H1 (cell line): ENCODE measurements at regions not wholly inside any gene's neighbourhood (a gene's known extent, or its start where the extent isn't known, plus 50 kb on each side); places are given as distances from the start of the nearest gene placed in this dataset.

Experiments used
- CTCF ChIA-PET: fragments of 300-600 bp; sonication (Branson Sonifier 250); formaldehyde crosslinking; loops from one replicate; lab custom pipeline; 2021; ENCODE audit not compliant: partially characterized antibody; lab: Charles Lee
- POLR2A ChIA-PET: fragments of 300-600 bp; sonication (Branson Sonifier 250); formaldehyde crosslinking; loops from one replicate; lab custom pipeline; 2021; ENCODE audit warnings: inconsistent platforms; ENCODE audit not compliant: partially characterized antibody; lab: Charles Lee
- DNase-seq, 2 experiments: peaks; one replicate each; pipeline versions ENCODE4 v3.0.0 to v3.0.0-alpha.2; 2010 to 2022; ENCODE audit warnings: low spot score in 2 of 2, low read depth in 1 of 2, mixed read lengths in 1 of 2
- FAIRE-seq: peaks from 2 replicates; lab custom pipeline; 2011; peaks lifted over from hg19 to GRCh38; lab: Jason Lieb, UNC
- H2AFZ ChIP-seq: 2 replicates; pipeline ENCODE4 v1.8.1; 2012; ENCODE audit warnings: low read length, inconsistent platforms
- H2AK5ac ChIP-seq: 2 replicates; pipeline ENCODE4 v1.6.1; 2013; ENCODE audit warnings: low read depth, low read length
- H2BK120ac ChIP-seq: replicated peaks from 2 replicates; pipeline ENCODE3; 2013; ENCODE audit warnings: low read depth, low read length, inconsistent platforms
- H2BK12ac ChIP-seq: 2 replicates; pipeline ENCODE4 v1.6.1; 2013; ENCODE audit warnings: low read depth, low read length
- H2BK15ac ChIP-seq: 2 replicates; pipeline ENCODE4 v1.6.1; 2013; ENCODE audit warnings: low read length
- H2BK20ac ChIP-seq: 2 replicates; pipeline ENCODE4 v1.6.1; 2013; ENCODE audit warnings: low read length
- H2BK5ac ChIP-seq: 2 replicates; pipeline ENCODE4 v1.6.1; 2013; ENCODE audit warnings: low read depth, low read length
- H3K14ac ChIP-seq: 2 replicates; pipeline ENCODE4 v1.6.1; 2013; ENCODE audit warnings: inconsistent platforms; ENCODE audit not compliant: insufficient read length
- H3K18ac ChIP-seq: 2 replicates; pipeline ENCODE4 v1.6.1; 2013; ENCODE audit warnings: low read length; ENCODE audit errors: extremely low read depth
- H3K23ac ChIP-seq: 2 replicates; pipeline ENCODE4 v1.6.1; 2013; ENCODE audit warnings: inconsistent platforms; ENCODE audit not compliant: insufficient read length
- H3K23me2 ChIP-seq: 2 replicates; pipeline ENCODE4 v1.6.1; 2013; ENCODE audit warnings: low read depth, low read length
- H3K27ac ChIP-seq: 2 replicates; pipeline ENCODE4 v1.6.1; 2011; ENCODE audit warnings: low read depth, low read length, inconsistent platforms
- H3K27me3 ChIP-seq, 4 experiments: replicated peaks in 1 of 4; 1 replicate in 1 of 4; 2 replicates in 3 of 4; pipeline versions ENCODE4 v1.6.1 to v1.8.1; 2011 to 2013; ENCODE audit warnings: low read length in 3 of 4, mild to moderate bottlenecking in 3 of 4, inconsistent platforms in 2 of 4, mixed read lengths in 2 of 4, moderate library complexity in 1 of 4; ENCODE audit not compliant: control insufficient read depth in 3 of 4, insufficient read depth in 3 of 4; ENCODE audit errors: extremely low read depth in 1 of 4
- H3K36me3 ChIP-seq, 4 experiments: 2 replicates each; pipeline versions ENCODE4 v1.6.1 to v1.8.1; 2011 to 2013; ENCODE audit warnings: mild to moderate bottlenecking in 4 of 4, low read length in 3 of 4, moderate library complexity in 2 of 4, control low read depth in 1 of 4, inconsistent platforms in 1 of 4; ENCODE audit not compliant: insufficient read depth in 4 of 4, control insufficient read depth in 2 of 4
- H3K4ac ChIP-seq: replicated peaks from 2 replicates; pipeline ENCODE3; 2013; ENCODE audit warnings: low read length, low read depth, mixed read lengths, inconsistent platforms; ENCODE audit not compliant: insufficient read length
- H3K4me1 ChIP-seq, 4 experiments: replicated peaks in 1 of 4; 1 replicate in 1 of 4; 2 replicates in 3 of 4; pipeline versions ENCODE4 v1.6.1 to v1.8.1; 2011 to 2013; ENCODE audit warnings: low read length in 3 of 4, inconsistent platforms in 2 of 4, mixed read lengths in 1 of 4; ENCODE audit not compliant: insufficient read depth in 4 of 4, control insufficient read depth in 3 of 4
- H3K4me2 ChIP-seq, 2 experiments: 2 replicates each; pipeline versions ENCODE4 v1.6.1 to v1.8.1; 2011 to 2013; ENCODE audit warnings: low read depth in 2 of 2, low read length in 2 of 2, control low read depth in 1 of 2, inconsistent platforms in 1 of 2, mild to moderate bottlenecking in 1 of 2; ENCODE audit not compliant: insufficient read depth in 1 of 2
- H3K4me3 ChIP-seq, 4 experiments: fragments of 200-600, 300-600 bp in 1 of 4; sonication (generic), shearing (Covaris generic), sonication (Bioruptor Twin) in 1 of 4; 2 replicates each; pipeline versions ENCODE4 v1.5.1 to v1.8.1; 2011 to 2016; ENCODE audit warnings: low read length in 4 of 4, low read depth in 3 of 4, control low read depth in 2 of 4, inconsistent platforms in 2 of 4, mild to moderate bottlenecking in 2 of 4, mixed read lengths in 1 of 4, moderate library complexity in 1 of 4; ENCODE audit not compliant: insufficient read depth in 2 of 4; ENCODE audit errors: extremely low read depth in 1 of 4
- H3K56ac ChIP-seq: replicated peaks from 2 replicates; pipeline ENCODE3; 2013; ENCODE audit warnings: low read depth, mild to moderate bottlenecking, mixed read lengths, low read length, inconsistent platforms; ENCODE audit not compliant: insufficient read length
- H3K79me1 ChIP-seq: 2 replicates; pipeline ENCODE4 v1.6.1; 2013; ENCODE audit warnings: low read depth, low read length, control low read depth
- H3K79me2 ChIP-seq, 2 experiments: 2 replicates each; pipeline versions ENCODE4 v1.6.1 to v1.8.1; 2012 to 2013; ENCODE audit warnings: low read length in 2 of 2, mild to moderate bottlenecking in 2 of 2, inconsistent platforms in 1 of 2; ENCODE audit not compliant: insufficient read depth in 2 of 2, control insufficient read depth in 1 of 2
- H3K9ac ChIP-seq, 4 experiments: replicated peaks in 1 of 4; 1 replicate in 1 of 4; 2 replicates in 3 of 4; pipeline versions ENCODE4 v1.6.1 to v1.8.1; 2011 to 2013; ENCODE audit warnings: low read depth in 3 of 4, low read length in 3 of 4, control low read depth in 2 of 4, mild to moderate bottlenecking in 2 of 4, moderate library complexity in 2 of 4, inconsistent platforms in 1 of 4; ENCODE audit errors: extremely low read depth in 1 of 4
- H3K9me3 ChIP-seq, 2 experiments: 2 replicates each; pipeline versions ENCODE4 v1.6.1 to v1.8.1; 2012 to 2013; ENCODE audit warnings: mild to moderate bottlenecking in 2 of 2, moderate library complexity in 2 of 2, control low read depth in 1 of 2, inconsistent platforms in 1 of 2, low read depth in 1 of 2, low read length in 1 of 2, mixed read lengths in 1 of 2; ENCODE audit not compliant: insufficient read depth in 2 of 2
- H4K20me1 ChIP-seq, 2 experiments: replicated peaks in 1 of 2; 2 replicates each; pipeline versions ENCODE3 to v1.8.1; 2011 to 2013; ENCODE audit warnings: inconsistent platforms in 2 of 2, low read length in 2 of 2, mild to moderate bottlenecking in 1 of 2; ENCODE audit not compliant: insufficient read depth in 2 of 2, control insufficient read depth in 1 of 2
- H4K5ac ChIP-seq: 2 replicates; pipeline ENCODE4 v1.6.1; 2013; ENCODE audit warnings: low read length, low read depth, mixed read lengths, inconsistent platforms; ENCODE audit not compliant: insufficient read length
- H4K8ac ChIP-seq: 2 replicates; pipeline ENCODE4 v1.8.0; 2013; ENCODE audit warnings: mild to moderate bottlenecking, moderate library complexity, low read length, inconsistent platforms; ENCODE audit not compliant: insufficient read depth; ENCODE audit errors: extremely low read depth
- H4K91ac ChIP-seq: replicated peaks from 2 replicates; pipeline ENCODE3; 2013; ENCODE audit warnings: low read length, mixed read lengths, inconsistent platforms; ENCODE audit not compliant: insufficient read length
- BACH1 ChIP-seq: IDR thresholded peaks from 2 replicates; pipeline ENCODE4 v1.6.1; 2012; ENCODE audit warnings: low read length, improper control_type of control experiment
- CREB1 ChIP-seq: IDR thresholded peaks from 2 replicates; pipeline ENCODE4 v1.6.1; 2012; ENCODE audit warnings: inconsistent platforms
- KDM5A ChIP-seq: fragments of 200-600 bp; IDR thresholded peaks from 2 replicates; pipeline ENCODE4 v1.7.1; 2012; ENCODE audit warnings: mild to moderate bottlenecking, low read length, inconsistent platforms, mixed read lengths
- PHF8 ChIP-seq: fragments of 200-600 bp; sonication (generic); conservative IDR thresholded peaks from 2 replicates; pipeline ENCODE4 v1.7.1; 2012; ENCODE audit warnings: low read depth, mild to moderate bottlenecking, inconsistent platforms, low read length, moderate library complexity
- POLR2AphosphoS5 ChIP-seq: IDR thresholded peaks from 2 replicates; pipeline ENCODE4 v1.6.1; 2011; ENCODE audit warnings: low read depth, low read length
- RAD21 ChIP-seq, 2 experiments: IDR thresholded peaks in 1 of 2; conservative IDR thresholded peaks in 1 of 2; 2 replicates each; pipeline ENCODE4 v1.6.1; 2011; ENCODE audit warnings: low read depth in 2 of 2, low read length in 2 of 2, improper control_type of control experiment in 1 of 2, inconsistent platforms in 1 of 2, mild to moderate bottlenecking in 1 of 2, moderate library complexity in 1 of 2
- RBBP5 ChIP-seq: IDR thresholded peaks from 2 replicates; pipeline ENCODE4 v1.7.1; 2012; ENCODE audit warnings: low read depth, mild to moderate bottlenecking, inconsistent platforms, low read length, moderate library complexity, borderline replicate concordance
- SRF ChIP-seq: IDR thresholded peaks from 2 replicates; pipeline ENCODE4 v1.6.1; 2011; ENCODE audit warnings: mild to moderate bottlenecking, low read depth, low read length, moderate library complexity
- TBP ChIP-seq: IDR thresholded peaks from 2 replicates; pipeline ENCODE4 v1.6.1; 2011; ENCODE audit warnings: low read depth, low read length, improper control_type of control experiment
- TCF12 ChIP-seq: IDR thresholded peaks from 2 replicates; pipeline ENCODE4 v1.6.1; 2011; ENCODE audit warnings: low read depth, mild to moderate bottlenecking, low read length
- TEAD4 ChIP-seq: IDR thresholded peaks from 2 replicates; pipeline ENCODE4 v1.6.1; 2012; ENCODE audit warnings: low read depth, low read length, inconsistent platforms, mixed read lengths
- USF2 ChIP-seq: IDR thresholded peaks from 2 replicates; pipeline ENCODE4 v1.6.1; 2011; ENCODE audit warnings: low read length, improper control_type of control experiment
- WGBS, 2 experiments: shearing (Covaris generic) in 1 of 2; methylation state at CpG; one replicate each; pipeline versions ENCODE4 v1.1.6 to v1.1.7; 2013 to 2015; ENCODE audit warnings: low lambda C conversion rate in 2 of 2, mixed read lengths in 2 of 2, inconsistent platforms in 1 of 2, low coverage in 1 of 2, missing lambda C conversion rate in 1 of 2; ENCODE audit not compliant: insufficient replicate concordance in 2 of 2, insufficient coverage in 1 of 2, insufficient read length in 1 of 2; ENCODE audit errors: extremely low coverage in 1 of 2, missing lambda C conversion rate in 1 of 2; 5-methylcytosine and 5-hydroxymethylcytosine counted together

GRCh38 chr10:42422911-42423310, 215.5 kb downstream of the ZNF33B start:
- Histone ChIP-seq H2BK15ac (no peak overlapping the region), H3K9me3 (peaks cover 60 to 75% of the 10 kb centered on the region in 2 experiments), H3K4ac (no peak overlapping the region), H3K14ac (no peak overlapping the region), H3K4me1 (no peaks in the 10 kb centered on the region), H3K23me2 (no peaks in the 10 kb centered on the region), H2BK5ac (no peak overlapping the region), H3K4me3 (no peak overlapping the region), H3K27me3 (no peaks in the 10 kb centered on the region), H4K91ac (no peak overlapping the region), H4K20me1 (no peaks in the 10 kb centered on the region), H3K4me2 (no peak overlapping the region), H2BK120ac (no peak overlapping the region), H4K8ac (no peak overlapping the region), H2AK5ac (no peak overlapping the region), H3K79me2 (no peaks in the 10 kb centered on the region), H2BK12ac (no peak overlapping the region), H3K18ac (no peak overlapping the region), H3K79me1 (no peaks in the 10 kb centered on the region), H3K9ac (no peak overlapping the region), H3K36me3 (no peaks in the 10 kb centered on the region), H4K5ac (no peak overlapping the region), H2BK20ac (no peak overlapping the region), H2AFZ (no peak overlapping the region), H3K27ac (no peak overlapping the region), H3K56ac (no peak overlapping the region), H3K23ac (no peak overlapping the region)
- TF ChIP-seq SRF (no peak), RBBP5 (no peak), POLR2AphosphoS5 (no peak), TCF12 (no peak), PHF8 (no peak), CREB1 (no peak), BACH1 (no peak), USF2 (no peak), KDM5A (no peak), TEAD4 (no peak), TBP (no peak), RAD21 (IDR thresholded peaks at IDR 0.05 in 1 of 2, conservative IDR thresholded peaks at IDR 0.05 in 1 of 2; ENCODE audit: low read depth in 2 of 2, low read length in 2 of 2) (no peak)
- CTCF ChIA-PET, result no interaction called here
- POLR2A ChIA-PET, result no interaction called here
- FAIRE-seq (no peak), DNase-seq (no peak)
- 97% methylated on average over 5 of the region's 5 CpGs; no CpG with 5 or more reads in 1 of the 2 experiments for WGBS, 2 experiments
